ENCODE measurements at regions not wholly inside any gene's neighbourhood (a gene's known extent, or its start where the extent isn't known, plus 50 kb on each side); places are given as distances from the start of the nearest gene placed in this dataset.

GRCh38 chr11:116467823-116468222 lies 305.0 kb downstream of the BUD13 start:
- Histone ChIP-seq H3K36me3 (no peaks in the 10 kb centered on the region), H3K9me3 (no peaks in the 10 kb centered on the region), H3K4me3 (no peak overlapping the region), H3K4me1 (peaks cover 0 to 9% (median 3%) of the 10 kb centered on the region in 4 donors), H3K27ac (no peak overlapping the region), H3K27me3 (no peaks in the 10 kb centered on the region)
- intact Hi-C loops (cut with DNase I; ENCODE audit: low total_unique reads) = no loop called here
- DNase-seq = no peak
- TF ChIP-seq, protein P1, sequence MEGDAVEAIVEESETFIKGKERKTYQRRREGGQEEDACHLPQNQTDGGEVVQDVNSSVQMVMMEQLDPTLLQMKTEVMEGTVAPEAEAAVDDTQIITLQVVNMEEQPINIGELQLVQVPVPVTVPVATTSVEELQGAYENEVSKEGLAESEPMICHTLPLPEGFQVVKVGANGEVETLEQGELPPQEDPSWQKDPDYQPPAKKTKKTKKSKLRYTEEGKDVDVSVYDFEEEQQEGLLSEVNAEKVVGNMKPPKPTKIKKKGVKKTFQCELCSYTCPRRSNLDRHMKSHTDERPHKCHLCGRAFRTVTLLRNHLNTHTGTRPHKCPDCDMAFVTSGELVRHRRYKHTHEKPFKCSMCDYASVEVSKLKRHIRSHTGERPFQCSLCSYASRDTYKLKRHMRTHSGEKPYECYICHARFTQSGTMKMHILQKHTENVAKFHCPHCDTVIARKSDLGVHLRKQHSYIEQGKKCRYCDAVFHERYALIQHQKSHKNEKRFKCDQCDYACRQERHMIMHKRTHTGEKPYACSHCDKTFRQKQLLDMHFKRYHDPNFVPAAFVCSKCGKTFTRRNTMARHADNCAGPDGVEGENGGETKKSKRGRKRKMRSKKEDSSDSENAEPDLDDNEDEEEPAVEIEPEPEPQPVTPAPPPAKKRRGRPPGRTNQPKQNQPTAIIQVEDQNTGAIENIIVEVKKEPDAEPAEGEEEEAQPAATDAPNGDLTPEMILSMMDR (IDR thresholded peaks at IDR 0.05) = no peak

DNA sequence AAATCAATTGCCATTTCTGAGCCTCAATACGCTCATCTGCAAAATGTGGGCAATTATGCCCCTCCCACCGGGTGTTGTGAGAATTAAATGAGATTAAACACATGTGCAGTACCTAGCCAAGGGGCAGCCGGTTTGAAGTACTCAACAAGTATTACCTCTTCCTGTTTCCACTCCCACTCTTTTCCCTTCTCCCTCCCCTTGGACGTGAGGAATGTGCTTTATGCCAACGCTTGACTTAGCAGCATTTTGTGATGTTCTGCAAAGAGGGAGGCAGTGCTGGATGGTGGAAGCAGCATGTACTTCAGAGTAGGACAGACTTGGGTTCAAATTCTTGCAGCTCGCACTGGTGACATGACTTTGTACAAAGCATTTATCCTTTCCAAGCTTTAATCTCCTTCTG lies 306.0 kb downstream of the BUD13 start:
- Histone ChIP-seq H3K27ac (no peak overlapping the region), H3K4me3 (no peak overlapping the region), H3K27me3 (no peaks in the 10 kb centered on the region), H3K4me1 (peaks cover 0 to 6% (median 2%) of the 10 kb centered on the region in 4 donors), H3K9me3 (no peaks in the 10 kb centered on the region), H3K36me3 (no peaks in the 10 kb centered on the region)
- DNase-seq = no peak
- intact Hi-C loops (cut with DNase I; ENCODE audit: low total_unique reads) = no loop called here
- TF ChIP-seq, protein P1 (IDR thresholded peaks at IDR 0.05) = no peak

DNA sequence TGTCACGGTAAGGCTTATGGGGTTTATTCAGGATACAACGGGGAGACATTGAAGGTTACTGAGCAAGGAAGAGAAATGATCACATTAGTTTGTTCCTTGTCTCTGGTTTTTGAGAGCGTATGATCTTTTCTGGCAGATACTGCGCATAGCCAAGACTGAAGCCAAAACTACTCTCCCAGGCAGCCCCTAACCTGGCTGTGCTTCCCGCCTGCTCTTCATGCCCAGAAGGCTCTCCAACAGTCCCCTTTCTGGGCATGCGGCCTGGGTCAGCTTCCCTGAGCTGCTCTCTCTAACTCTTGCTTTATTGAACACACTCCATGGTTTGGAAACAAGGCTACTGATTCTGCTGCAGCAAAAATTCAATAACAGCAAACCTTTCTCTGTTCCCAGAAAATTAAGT lies 306.6 kb downstream of the BUD13 start:
- Histone ChIP-seq H3K4me3 (no peak overlapping the region), H3K27ac (no peak overlapping the region), H3K36me3 (no peaks in the 10 kb centered on the region), H3K4me1 (peaks cover 0 to under 1% (median 0%) of the 10 kb centered on the region in 4 donors), H3K27me3 (no peaks in the 10 kb centered on the region), H3K9me3 (no peaks in the 10 kb centered on the region)
- DNase-seq = no peak
- TF ChIP-seq, protein P1 (IDR thresholded peaks at IDR 0.05) = no peak
- intact Hi-C loops (cut with DNase I; ENCODE audit: low total_unique reads) = no loop called here

GRCh38 chr11:116465056-116465455 lies 307.7 kb downstream of the BUD13 start:
- TF ChIP-seq, protein P1 (IDR thresholded peaks at IDR 0.05) = no peak
- intact Hi-C loops (cut with DNase I; ENCODE audit: low total_unique reads) = no loop called here
- Histone ChIP-seq H3K27me3 (no peaks in the 10 kb centered on the region), H3K9me3 (no peaks in the 10 kb centered on the region), H3K4me1 (no peaks in the 10 kb centered on the region), H3K27ac (no peak overlapping the region), H3K36me3 (no peaks in the 10 kb centered on the region), H3K4me3 (no peak overlapping the region)
- no peak for DNase-seq

- TF ChIP-seq, protein P1 (IDR thresholded peaks at IDR 0.05) = no peak
- H3K27ac ChIP-seq = no peak overlapping the region
Measured at GRCh38 chr11:116461789-116462188, 311.0 kb downstream of the BUD13 start.

More at GRCh38 chr11:116461789-116462188, 311.0 kb downstream of the BUD13 start:
- no peaks in the 10 kb centered on the region for H3K4me1 ChIP-seq
- no peak for DNase-seq
- no peaks in the 10 kb centered on the region for H3K27me3 ChIP-seq
- no peaks in the 10 kb centered on the region for H3K9me3 ChIP-seq
- H3K4me3 ChIP-seq = no peak overlapping the region
- intact Hi-C loops (cut with DNase I; ENCODE audit: low total_unique reads) = no loop called here
- H3K36me3 ChIP-seq = no peaks in the 10 kb centered on the region
